ENCODE measurements at regions not wholly inside any gene's neighbourhood (a gene's known extent, or its start where the extent isn't known, plus 50 kb on each side); places are given as distances from the start of the nearest gene placed in this dataset.
A peak's percentile ranks its signal among the peaks of the same experiment; 100 is the strongest.

DNA sequence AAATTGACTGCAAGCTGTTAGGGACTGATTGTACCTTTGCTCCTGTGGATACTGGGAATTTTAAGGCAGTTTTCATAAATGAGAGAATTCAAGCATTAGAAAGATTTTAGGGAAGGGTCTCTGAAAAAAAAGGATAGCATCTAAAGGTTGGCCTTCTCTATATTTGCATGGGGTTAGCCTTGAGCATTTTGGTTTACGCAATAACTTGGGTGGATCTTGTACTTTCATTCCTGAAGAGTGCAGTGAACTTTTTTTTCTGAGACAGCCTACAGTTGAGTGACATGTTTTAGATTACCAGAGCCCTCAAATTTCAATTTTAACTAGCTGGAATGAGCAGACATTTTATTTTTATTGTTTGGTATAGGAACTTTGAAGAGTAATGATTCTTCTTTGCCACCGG is 91.6 kb upstream of the NR3C1 start:
- H3K4me1 ChIP-seq (ENCODE audit: insufficient read depth, low read length, poor library complexity, severe bottlenecking) = peaks cover 31% of the 10 kb centered on the region
- no peaks in the 10 kb centered on the region for H3K9me3 ChIP-seq (ENCODE audit: low read depth, low read length, poor library complexity, severe bottlenecking)
- no TSS peak for BruUV-seq (replicated peaks)
- TF ChIP-seq, protein P1, sequence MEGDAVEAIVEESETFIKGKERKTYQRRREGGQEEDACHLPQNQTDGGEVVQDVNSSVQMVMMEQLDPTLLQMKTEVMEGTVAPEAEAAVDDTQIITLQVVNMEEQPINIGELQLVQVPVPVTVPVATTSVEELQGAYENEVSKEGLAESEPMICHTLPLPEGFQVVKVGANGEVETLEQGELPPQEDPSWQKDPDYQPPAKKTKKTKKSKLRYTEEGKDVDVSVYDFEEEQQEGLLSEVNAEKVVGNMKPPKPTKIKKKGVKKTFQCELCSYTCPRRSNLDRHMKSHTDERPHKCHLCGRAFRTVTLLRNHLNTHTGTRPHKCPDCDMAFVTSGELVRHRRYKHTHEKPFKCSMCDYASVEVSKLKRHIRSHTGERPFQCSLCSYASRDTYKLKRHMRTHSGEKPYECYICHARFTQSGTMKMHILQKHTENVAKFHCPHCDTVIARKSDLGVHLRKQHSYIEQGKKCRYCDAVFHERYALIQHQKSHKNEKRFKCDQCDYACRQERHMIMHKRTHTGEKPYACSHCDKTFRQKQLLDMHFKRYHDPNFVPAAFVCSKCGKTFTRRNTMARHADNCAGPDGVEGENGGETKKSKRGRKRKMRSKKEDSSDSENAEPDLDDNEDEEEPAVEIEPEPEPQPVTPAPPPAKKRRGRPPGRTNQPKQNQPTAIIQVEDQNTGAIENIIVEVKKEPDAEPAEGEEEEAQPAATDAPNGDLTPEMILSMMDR (conservative IDR thresholded peaks at IDR 0.05; ENCODE audit: low read depth, low read length) = no peak
- TF ChIP-seq EZH2 (IDR thresholded peaks at IDR 0.05; ENCODE audit: borderline replicate concordance, low read depth, low read length, poor library complexity, severe bottlenecking) = no peak
- H3K4me3 ChIP-seq (ENCODE audit: low read depth, low read length, poor library complexity, severe bottlenecking) = no peak overlapping the region
- DNase-seq (ENCODE audit: low spot score) = peak; percentile 45
- no peaks in the 10 kb centered on the region for H3K36me3 ChIP-seq (ENCODE audit: insufficient read depth, low read length, poor library complexity, severe bottlenecking)
- intact Hi-C loops (cut with micrococcal nuclease; ENCODE audit: unreplicated experiment) = no loop called here
- no peaks in the 10 kb centered on the region for H3K27me3 ChIP-seq (replicated peaks; ENCODE audit: insufficient read depth, low read depth, low read length, poor library complexity)
- CTCF ChIA-PET = no interaction called here
- POLR2A ChIA-PET (ENCODE audit: low non-redundant PET) = no interaction called here
- peak overlapping the region; percentile 55 for H3K27ac ChIP-seq (ENCODE audit: low read depth, low read length, poor library complexity, severe bottlenecking)

DNA sequence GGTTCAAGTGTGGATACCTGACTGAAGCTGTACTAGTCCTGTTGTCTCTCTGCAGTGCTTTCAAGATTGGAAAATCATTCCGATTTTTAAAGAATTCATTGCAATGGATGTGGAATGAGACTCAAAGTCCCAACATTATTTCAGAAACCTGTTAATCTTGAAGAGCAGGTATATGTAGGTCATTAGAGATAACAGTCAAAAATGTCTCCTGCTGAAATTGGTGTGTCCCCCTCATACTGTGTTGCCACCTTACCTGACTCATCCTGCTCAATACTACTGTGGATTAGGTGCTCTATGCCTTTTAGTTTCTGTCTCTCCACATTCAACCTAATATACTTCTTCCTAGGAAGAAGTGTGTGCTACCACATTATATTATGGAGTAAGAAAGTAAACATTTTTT is 91.1 kb upstream of the NR3C1 start:
- peak overlapping the region; percentile 55 for H3K27ac ChIP-seq (ENCODE audit: low read depth, low read length, poor library complexity, severe bottlenecking)
- intact Hi-C loops (cut with micrococcal nuclease; ENCODE audit: unreplicated experiment) = no loop called here
- no TSS peak for BruUV-seq (replicated peaks)
- no peaks in the 10 kb centered on the region for H3K36me3 ChIP-seq (ENCODE audit: insufficient read depth, low read length, poor library complexity, severe bottlenecking)
- ChIA-PET POLR2A (ENCODE audit: low non-redundant PET) (no interaction called here), CTCF (interaction anchor here (0.6 kb wide), 1 partner anchor 181 kb away, joined by 3 read pairs; no protein-coding TSS in a partner anchor)
- TF ChIP-seq, protein P1 (conservative IDR thresholded peaks at IDR 0.05; ENCODE audit: low read depth, low read length) = no peak
- no peak for TF ChIP-seq EZH2 (IDR thresholded peaks at IDR 0.05; ENCODE audit: borderline replicate concordance, low read depth, low read length, poor library complexity, severe bottlenecking)
- no peaks in the 10 kb centered on the region for H3K27me3 ChIP-seq (replicated peaks; ENCODE audit: insufficient read depth, low read depth, low read length, poor library complexity)
- no peak overlapping the region for H3K4me3 ChIP-seq (ENCODE audit: low read depth, low read length, poor library complexity, severe bottlenecking)
- peaks cover 31% of the 10 kb centered on the region for H3K4me1 ChIP-seq (ENCODE audit: insufficient read depth, low read length, poor library complexity, severe bottlenecking)
- no peak for DNase-seq (ENCODE audit: low spot score)
- H3K9me3 ChIP-seq (ENCODE audit: low read depth, low read length, poor library complexity, severe bottlenecking) = no peaks in the 10 kb centered on the region

DNA sequence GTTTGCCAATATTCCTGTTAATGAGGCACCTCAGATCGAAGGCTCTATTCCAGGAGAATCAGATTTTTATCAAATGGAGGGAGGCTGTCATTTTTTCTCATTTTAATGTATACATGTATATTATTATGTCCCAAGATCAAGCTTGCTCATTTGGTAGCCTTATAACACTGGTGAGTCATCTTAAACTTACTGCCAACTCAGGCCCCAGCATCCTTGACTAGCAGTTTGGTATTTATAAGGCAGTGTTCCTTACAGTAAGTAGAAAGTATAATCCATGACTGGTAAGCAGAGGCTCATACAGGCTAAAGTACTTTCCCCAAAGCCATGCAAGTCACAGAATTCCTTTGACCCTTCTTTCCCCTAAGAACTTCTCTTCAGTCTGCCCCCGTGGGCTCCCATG is 90.7 kb upstream of the NR3C1 start:
- intact Hi-C loops (cut with micrococcal nuclease; ENCODE audit: unreplicated experiment) = no loop called here
- ChIA-PET POLR2A (ENCODE audit: low non-redundant PET) (no interaction called here), CTCF (interaction anchor here (0.6 kb wide), 1 partner anchor 181 kb away, joined by 3 read pairs; no protein-coding TSS in a partner anchor)
- peak; percentile 17 for DNase-seq (ENCODE audit: low spot score)
- Histone ChIP-seq H3K4me1 (ENCODE audit: insufficient read depth, low read length, poor library complexity, severe bottlenecking) (peaks cover 31% of the 10 kb centered on the region), H3K27me3 (replicated peaks; ENCODE audit: insufficient read depth, low read depth, low read length, poor library complexity) (no peaks in the 10 kb centered on the region), H3K9me3 (ENCODE audit: low read depth, low read length, poor library complexity, severe bottlenecking) (no peaks in the 10 kb centered on the region), H3K4me3 (ENCODE audit: low read depth, low read length, poor library complexity, severe bottlenecking) (no peak overlapping the region), H3K27ac (ENCODE audit: low read depth, low read length, poor library complexity, severe bottlenecking) (no peak overlapping the region), H3K36me3 (ENCODE audit: insufficient read depth, low read length, poor library complexity, severe bottlenecking) (no peaks in the 10 kb centered on the region)
- no TSS peak for BruUV-seq (replicated peaks)
- TF ChIP-seq, protein P1 (conservative IDR thresholded peaks at IDR 0.05; ENCODE audit: low read depth, low read length) = no peak
- TF ChIP-seq EZH2 (IDR thresholded peaks at IDR 0.05; ENCODE audit: borderline replicate concordance, low read depth, low read length, poor library complexity, severe bottlenecking) = no peak
